Activated CD4-positive, alpha-beta T cell treated with anti-CD3 and anti-CD28 coated beads for 36 hours (primary cell): ENCODE measurements at regions not wholly inside any gene's neighbourhood (a gene's known extent, or its start where the extent isn't known, plus 50 kb on each side); places are given as distances from the start of the nearest gene placed in this dataset.

Experiments used
- ATAC-seq: fragments of 200-7000 bp; cut with Tn5 transposase; one replicate; pipeline ENCODE4 v1.10.0; 2021; ENCODE audit warnings: mild to moderate bottlenecking, moderate library complexity
- CTCF ChIA-PET: fragments of 350-600 bp; sonication (Branson Sonifier 250); formaldehyde crosslinking; loops from one replicate; lab custom pipeline; 2021; ENCODE audit warnings: antibody characterized with exemption; lab: Charles Lee
- POLR2A ChIA-PET: fragments of 350-600 bp; sonication (Branson Sonifier 250); formaldehyde crosslinking; loops from one replicate; lab custom pipeline; 2021; ENCODE audit warnings: antibody characterized with exemption, inconsistent platforms; lab: Charles Lee
- DNase-seq: peaks from one replicate; pipeline ENCODE4 v3.0.0-alpha.2; 2020
- H3K27ac Mint-ChIP-seq: one replicate; pipeline ENCODE4 v1.8.0; 2021; ENCODE audit warnings: mixed read lengths
- H3K27me3 Mint-ChIP-seq: one replicate; pipeline ENCODE4 v1.8.0; 2021; ENCODE audit warnings: mixed read lengths
- H3K36me3 Mint-ChIP-seq: one replicate; pipeline ENCODE4 v1.8.0; 2021; ENCODE audit warnings: low read depth, mixed read lengths
- H3K4me1 Mint-ChIP-seq: one replicate; pipeline ENCODE4 v1.8.0; 2021; ENCODE audit warnings: mixed read lengths
- H3K4me3 Mint-ChIP-seq: one replicate; pipeline ENCODE4 v1.8.0; 2021; ENCODE audit warnings: mild to moderate bottlenecking, moderate library complexity, mixed read lengths
- H3K9me3 Mint-ChIP-seq: one replicate; pipeline ENCODE4 v1.8.0; 2021; ENCODE audit warnings: low read depth, mixed read lengths
- intact Hi-C, 2 experiments: fragments of 100-400 bp; cut with DNase I in 1 of 2; cut with micrococcal nuclease in 1 of 2; formaldehyde crosslinking; loops; one replicate each; pipeline versions ENCODE4 v1.14.2 to v1.15.1; 2022 to 2024; cut with DNase I, micrococcal nuclease

- no peaks in the 10 kb centered on the region for H3K4me1 Mint-ChIP-seq
- ATAC-seq: no peak
- H3K27me3 Mint-ChIP-seq: no peaks in the 10 kb centered on the region
- no peak for DNase-seq
- H3K9me3 Mint-ChIP-seq: peaks cover 5% of the 10 kb centered on the region
- ChIA-PET CTCF (no interaction called here), POLR2A (no interaction called here)
- no peak overlapping the region for H3K27ac Mint-ChIP-seq
- H3K36me3 Mint-ChIP-seq: no peaks in the 10 kb centered on the region
- intact Hi-C loops: no loop called here
- no peak overlapping the region for H3K4me3 Mint-ChIP-seq
These were observed 312.4 kb upstream of the SPHKAP start for GRCh38 chr2:228493852-228494251.

DNA sequence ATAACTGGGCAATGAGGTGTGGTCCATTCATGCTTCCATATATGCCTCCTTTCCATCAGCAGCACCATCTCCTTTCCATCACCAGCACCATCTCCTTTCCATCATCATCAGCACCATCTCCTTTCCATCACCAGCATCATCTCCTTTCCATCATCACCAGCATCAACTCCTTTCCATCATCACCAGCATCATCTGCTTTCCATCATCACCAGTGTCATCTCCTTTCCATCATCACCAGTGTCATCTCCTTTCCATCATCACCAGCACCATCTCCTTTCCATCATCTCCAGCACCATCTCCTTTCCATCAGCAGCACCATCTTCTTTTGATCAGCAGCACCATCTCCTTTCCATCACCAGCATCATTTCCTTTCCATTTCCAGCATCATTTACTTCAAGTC, 297.5 kb upstream of the SPHKAP start:
- Mint-ChIP-seq H3K27me3 (no peaks in the 10 kb centered on the region), H3K4me3 (no peak overlapping the region), H3K36me3 (no peaks in the 10 kb centered on the region), H3K4me1 (no peaks in the 10 kb centered on the region), H3K9me3 (peaks cover 9% of the 10 kb centered on the region), H3K27ac (no peak overlapping the region)
- no peak for ATAC-seq
- no peak for DNase-seq
- ChIA-PET POLR2A (no interaction called here), CTCF (no interaction called here)
- intact Hi-C loops: no loop called here

GRCh38 chr2:228474466-228474865, 293.0 kb upstream of the SPHKAP start:
- POLR2A ChIA-PET: no interaction called here
- no peaks in the 10 kb centered on the region for H3K36me3 Mint-ChIP-seq
- intact Hi-C loops: no loop called here
- no peak overlapping the region for H3K4me3 Mint-ChIP-seq
- no peaks in the 10 kb centered on the region for H3K27me3 Mint-ChIP-seq
- H3K27ac Mint-ChIP-seq: no peak overlapping the region
- DNase-seq (no peak), ATAC-seq (no peak)
- CTCF ChIA-PET: interaction anchor here (0.8 kb wide), 1 partner anchor 606 kb away, joined by 3 read pairs; no protein-coding TSS in a partner anchor
- peaks cover 12% of the 10 kb centered on the region for H3K9me3 Mint-ChIP-seq
- no peaks in the 10 kb centered on the region for H3K4me1 Mint-ChIP-seq

DNA sequence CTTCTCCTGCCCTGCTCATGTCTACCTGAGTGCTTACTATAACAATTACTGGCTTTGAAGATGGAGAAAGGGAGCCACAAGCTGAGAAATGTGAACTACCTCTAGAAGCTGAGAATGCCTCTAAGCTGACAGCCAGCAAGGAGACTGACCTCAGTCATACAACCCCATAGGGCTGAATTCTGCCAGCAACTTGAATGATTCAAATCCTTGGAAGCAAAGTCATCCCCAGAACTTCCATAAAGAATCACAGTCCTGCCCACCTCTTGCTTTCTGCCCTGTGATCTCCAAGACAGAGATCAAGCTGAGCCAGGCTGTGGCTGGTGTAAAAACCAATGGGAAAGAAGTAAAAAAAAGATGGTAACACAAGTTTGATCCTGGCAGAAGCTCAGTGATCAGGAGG, 288.2 kb upstream of the SPHKAP start:
- ChIA-PET POLR2A (no interaction called here), CTCF (no interaction called here)
- H3K9me3 Mint-ChIP-seq: peaks cover 5% of the 10 kb centered on the region
- intact Hi-C loops: no loop called here
- no peaks in the 10 kb centered on the region for H3K4me1 Mint-ChIP-seq
- H3K4me3 Mint-ChIP-seq: no peak overlapping the region
- H3K27me3 Mint-ChIP-seq: no peaks in the 10 kb centered on the region
- no peak for ATAC-seq
- no peaks in the 10 kb centered on the region for H3K36me3 Mint-ChIP-seq
- H3K27ac Mint-ChIP-seq: no peak overlapping the region
- DNase-seq: no peak

DNA sequence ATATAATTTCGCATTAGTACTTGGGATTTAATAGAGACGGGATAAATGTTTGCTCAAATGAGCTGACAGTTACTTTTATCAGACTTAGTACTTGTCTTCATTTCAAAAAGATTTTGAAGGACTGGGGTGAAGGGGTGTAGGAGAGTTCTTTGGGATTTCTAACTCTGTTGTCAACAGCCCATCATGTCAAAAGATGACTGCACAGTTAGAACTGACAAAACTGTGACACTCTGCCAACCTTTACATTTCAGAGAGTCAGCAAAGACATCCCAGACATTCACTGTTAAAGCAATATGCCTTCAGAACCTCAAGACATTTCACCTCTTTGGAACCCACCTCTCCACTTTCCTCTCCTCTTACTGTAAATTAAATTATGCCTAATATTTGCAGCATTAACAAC, 285.4 kb upstream of the SPHKAP start:
- no peak overlapping the region for H3K4me3 Mint-ChIP-seq
- H3K9me3 Mint-ChIP-seq: peaks cover 9% of the 10 kb centered on the region
- DNase-seq (no peak), ATAC-seq (no peak)
- no peaks in the 10 kb centered on the region for H3K36me3 Mint-ChIP-seq
- no peak overlapping the region for H3K27ac Mint-ChIP-seq
- ChIA-PET POLR2A (no interaction called here), CTCF (interaction anchor here (0.6 kb wide), 1 partner anchor 808 kb away, joined by 3 read pairs; no protein-coding TSS in a partner anchor)
- H3K27me3 Mint-ChIP-seq: no peaks in the 10 kb centered on the region
- no peaks in the 10 kb centered on the region for H3K4me1 Mint-ChIP-seq
- intact Hi-C loops: no loop called here

- ChIA-PET CTCF (no interaction called here), POLR2A (no interaction called here)
- peaks cover 5% of the 10 kb centered on the region for H3K9me3 Mint-ChIP-seq
- H3K27me3 Mint-ChIP-seq: no peaks in the 10 kb centered on the region
- H3K27ac Mint-ChIP-seq: no peak overlapping the region
- no peaks in the 10 kb centered on the region for H3K4me1 Mint-ChIP-seq
- ATAC-seq (no peak), DNase-seq (no peak)
- no peak overlapping the region for H3K4me3 Mint-ChIP-seq
- intact Hi-C loops: no loop called here
- no peaks in the 10 kb centered on the region for H3K36me3 Mint-ChIP-seq
These were observed 283.9 kb upstream of the SPHKAP start for GRCh38 chr2:228465408-228465807.

- no peak overlapping the region for H3K4me3 Mint-ChIP-seq
- DNase-seq (no peak), ATAC-seq (no peak)
- H3K9me3 Mint-ChIP-seq: peaks cover 28% of the 10 kb centered on the region
- H3K27me3 Mint-ChIP-seq: no peaks in the 10 kb centered on the region
- intact Hi-C loops: no loop called here
- H3K36me3 Mint-ChIP-seq: no peaks in the 10 kb centered on the region
- CTCF ChIA-PET: no interaction called here
- POLR2A ChIA-PET: no interaction called here
- no peak overlapping the region for H3K27ac Mint-ChIP-seq
- no peaks in the 10 kb centered on the region for H3K4me1 Mint-ChIP-seq
These were observed 276.9 kb upstream of the SPHKAP start for GRCh38 chr2:228458364-228458763.

DNA sequence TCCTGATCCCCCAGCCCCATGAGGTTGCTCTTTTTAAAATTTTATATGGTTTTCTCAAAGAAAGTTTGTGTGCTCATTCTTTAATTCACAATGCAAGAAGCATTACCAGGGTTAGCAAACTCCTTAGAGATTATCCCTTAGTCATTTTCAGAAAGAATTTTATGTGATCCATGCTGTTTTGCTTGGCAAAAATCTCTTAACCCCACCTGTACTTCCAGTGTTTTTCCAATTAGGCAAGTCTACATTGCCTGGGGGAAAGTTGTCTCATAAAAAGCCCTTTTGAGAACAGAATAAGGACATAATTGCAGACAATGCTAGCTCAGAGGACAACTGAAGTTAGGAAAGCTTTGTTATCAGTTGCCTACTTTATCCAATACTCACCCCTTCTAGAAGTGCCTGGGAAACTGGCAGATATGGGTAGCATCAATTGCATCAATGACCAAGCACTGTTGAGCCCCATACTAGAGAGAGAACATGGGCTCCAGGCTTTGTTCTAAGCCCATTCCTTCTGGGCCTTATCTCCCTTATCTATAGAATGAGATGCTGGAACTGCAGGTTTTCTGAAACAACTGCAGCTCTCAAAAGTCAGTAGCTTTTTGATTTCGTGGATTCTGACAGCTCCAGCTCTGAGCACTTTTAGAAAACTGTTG, 265.9 kb upstream of the SPHKAP start:
- intact Hi-C loops: no loop called here
- Mint-ChIP-seq H3K4me3 (no peak overlapping the region), H3K4me1 (no peaks in the 10 kb centered on the region), H3K27ac (no peak overlapping the region), H3K36me3 (no peaks in the 10 kb centered on the region), H3K9me3 (peaks cover 3% of the 10 kb centered on the region), H3K27me3 (no peaks in the 10 kb centered on the region)
- DNase-seq (no peak), ATAC-seq (no peak)
- ChIA-PET POLR2A (no interaction called here), CTCF (no interaction called here)

DNA sequence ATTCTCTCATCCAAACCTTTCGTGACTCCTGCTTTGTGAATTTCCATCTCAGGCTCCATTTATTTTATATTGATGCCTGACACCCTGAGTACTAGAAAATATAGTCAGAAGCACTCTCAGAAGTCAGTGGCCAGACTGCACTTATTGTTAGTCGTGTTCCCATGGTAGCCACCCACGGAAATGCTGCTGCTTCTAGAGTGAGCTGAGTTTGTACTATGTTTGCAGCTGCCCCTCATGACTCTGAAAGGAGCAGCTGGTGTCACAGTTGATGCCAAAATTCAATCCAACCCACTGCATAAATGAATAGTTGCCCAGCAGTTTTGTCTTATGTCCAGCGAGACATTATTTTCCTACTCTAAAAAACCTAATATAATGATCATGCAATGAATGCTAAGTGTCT, 265.2 kb upstream of the SPHKAP start:
- DNase-seq (no peak), ATAC-seq (no peak)
- H3K27ac Mint-ChIP-seq: no peak overlapping the region
- H3K36me3 Mint-ChIP-seq: no peaks in the 10 kb centered on the region
- no peaks in the 10 kb centered on the region for H3K27me3 Mint-ChIP-seq
- H3K9me3 Mint-ChIP-seq: peaks cover 3% of the 10 kb centered on the region
- H3K4me1 Mint-ChIP-seq: no peaks in the 10 kb centered on the region
- H3K4me3 Mint-ChIP-seq: no peak overlapping the region
- POLR2A ChIA-PET: no interaction called here
- CTCF ChIA-PET: no interaction called here
- intact Hi-C loops: no loop called here

DNA sequence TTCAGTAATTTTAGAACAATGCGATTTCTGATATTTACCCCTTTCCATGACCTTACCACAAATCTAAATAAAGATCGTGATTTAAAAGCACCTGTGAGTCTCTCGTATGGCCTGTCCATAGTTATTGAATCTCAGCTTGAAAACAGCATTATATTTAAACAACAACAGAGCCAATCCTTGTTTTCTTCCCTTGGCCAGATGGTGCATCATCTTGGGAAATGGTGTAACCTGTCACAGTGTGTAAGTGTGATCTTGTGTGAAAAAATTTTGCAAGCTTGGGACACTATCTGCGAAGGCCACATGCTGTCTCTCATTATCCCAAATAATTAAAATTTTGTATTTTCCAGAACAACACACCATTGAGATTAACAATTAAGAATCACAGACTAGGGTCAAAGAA, 262.7 kb upstream of the SPHKAP start:
- DNase-seq (no peak), ATAC-seq (no peak)
- intact Hi-C loops: no loop called here
- no peak overlapping the region for H3K27ac Mint-ChIP-seq
- no peaks in the 10 kb centered on the region for H3K4me1 Mint-ChIP-seq
- no peak overlapping the region for H3K4me3 Mint-ChIP-seq
- H3K9me3 Mint-ChIP-seq: peaks cover 3% of the 10 kb centered on the region
- H3K36me3 Mint-ChIP-seq: no peaks in the 10 kb centered on the region
- H3K27me3 Mint-ChIP-seq: no peaks in the 10 kb centered on the region
- ChIA-PET POLR2A (no interaction called here), CTCF (no interaction called here)

DNA sequence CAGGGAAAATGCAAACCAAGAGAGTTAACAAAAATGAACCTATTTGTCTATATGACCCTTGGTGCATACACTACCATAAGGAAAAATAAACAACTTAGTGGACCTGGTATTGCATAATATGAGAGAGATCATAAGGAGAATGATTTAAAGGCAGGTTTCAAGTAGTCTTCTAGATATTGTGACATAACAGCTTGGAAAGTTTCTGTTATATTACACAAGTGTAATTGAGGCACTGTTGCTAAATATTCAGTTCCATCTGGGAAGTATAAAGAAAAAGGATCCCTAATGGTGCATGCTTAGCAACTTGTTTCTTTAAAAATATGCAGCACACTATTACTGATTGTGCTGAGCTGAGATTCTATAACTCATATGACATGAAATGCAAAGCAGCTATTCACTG, 252.2 kb upstream of the SPHKAP start:
- no peak overlapping the region for H3K27ac Mint-ChIP-seq
- ATAC-seq (no peak), DNase-seq (no peak)
- CTCF ChIA-PET: no interaction called here
- POLR2A ChIA-PET: interaction anchor here (0.5 kb wide), 1 partner anchor 312 kb away, joined by 4 read pairs; no protein-coding TSS in a partner anchor
- H3K36me3 Mint-ChIP-seq: no peaks in the 10 kb centered on the region
- H3K27me3 Mint-ChIP-seq: no peaks in the 10 kb centered on the region
- no peak overlapping the region for H3K4me3 Mint-ChIP-seq
- H3K9me3 Mint-ChIP-seq: peaks cover 7% of the 10 kb centered on the region
- intact Hi-C loops: no loop called here
- H3K4me1 Mint-ChIP-seq: no peaks in the 10 kb centered on the region

- Mint-ChIP-seq H3K27ac (no peak overlapping the region), H3K9me3 (peaks cover 16% of the 10 kb centered on the region), H3K27me3 (no peaks in the 10 kb centered on the region), H3K4me3 (no peak overlapping the region), H3K36me3 (no peaks in the 10 kb centered on the region), H3K4me1 (no peaks in the 10 kb centered on the region)
- intact Hi-C loops: no loop called here
- DNase-seq (no peak), ATAC-seq (no peak)
- POLR2A ChIA-PET: no interaction called here
- CTCF ChIA-PET: no interaction called here
These were observed 250.6 kb upstream of the SPHKAP start for GRCh38 chr2:228432116-228432515.
